Lower leg skin (tissue), 3 donors: ENCODE measurements at regions not wholly inside any gene's neighbourhood (a gene's known extent, or its start where the extent isn't known, plus 50 kb on each side); places are given as distances from the start of the nearest gene placed in this dataset.

ENCODE experiments used
- CTCF ChIP-seq, 3 donors: fragments of 450-650 bp; IDR thresholded peaks; one replicate each; pipeline ENCODE4 v1.5.1; 2016; ENCODE audit warnings: antibody characterized with exemption in 3 of 3, mild to moderate bottlenecking in 3 of 3, moderate library complexity in 2 of 3
- POLR2A ChIP-seq, 2 donors: fragments of 450-650 bp; IDR thresholded peaks; one replicate each; pipeline ENCODE4 v1.6.1; 2016 to 2017; ENCODE audit warnings: antibody characterized with exemption in 2 of 2, mild to moderate bottlenecking in 1 of 2, moderate library complexity in 1 of 2

GRCh38 chr7:94174956-94175355 is 170.8 kb upstream of the BET1 start:
- TF ChIP-seq CTCF (IDR thresholded peaks at IDR 0.05) (no peak), POLR2A (IDR thresholded peaks at IDR 0.05) (no peak)
